HCT116 (cell line): ENCODE measurements at regions not wholly inside any gene's neighbourhood (a gene's known extent, or its start where the extent isn't known, plus 50 kb on each side); places are given as distances from the start of the nearest gene placed in this dataset.

Experiments used
- ATAC-seq: fragments of 200-7000 bp; cut with Tn5 transposase; 2 replicates; pipeline ENCODE4 v1.9.1; 2020; ENCODE audit warnings: mild to moderate bottlenecking, moderate library complexity
- BruUV-seq: library from RNA; stranded (reverse); fragments of 400-500 nt; replicated peaks from 2 replicates; lab custom pipeline; 2021; lab: Mats Ljungman, UMichigan
- CTCF ChIA-PET: fragments of 300-600 bp; sonication (Branson Sonifier 250); formaldehyde crosslinking; loops from one replicate; lab custom pipeline; 2021; ENCODE audit warnings: antibody characterized with exemption; lab: Charles Lee
- POLR2A ChIA-PET: fragments of 300-600, 350-600 bp; sonication (Branson Sonifier 250); formaldehyde crosslinking; loops from one replicate; lab custom pipeline; 2021; ENCODE audit warnings: antibody characterized with exemption; lab: Charles Lee
- RAD21 ChIA-PET, 2 experiments: fragments of 300-600 bp; sonication (Branson Sonifier 250); formaldehyde crosslinking; loops; one replicate each; lab custom pipeline; 2023; ENCODE audit warnings: low total read pairs in 2 of 2; ENCODE audit not compliant: uncharacterized antibody in 2 of 2, unreplicated experiment in 2 of 2, low non-redundant PET in 1 of 2; lab: Charles Lee
- DNase-seq: peaks from one replicate; pipeline ENCODE4 v3.0.0-alpha.2; 2010; ENCODE audit warnings: low read depth, low spot score
- H2AFZ ChIP-seq: fragments of 200-600 bp; shearing (Covaris generic), sonication (generic); 2 replicates; pipeline ENCODE4 v1.6.1; 2017; ENCODE audit warnings: low read depth, mixed run types, mixed read lengths, antibody characterized with exemption, low read length; ENCODE audit not compliant: poor library complexity, severe bottlenecking
- H3K27ac ChIP-seq: 2 replicates; pipeline ENCODE4 v1.5.1; 2012; ENCODE audit warnings: low read depth, low read length
- H3K27me3 ChIP-seq: fragments of 200-600 bp; sonication (generic); 2 replicates; pipeline ENCODE4 v1.6.1; 2016; ENCODE audit warnings: mixed run types, low read length, mixed read lengths; ENCODE audit not compliant: insufficient read depth
- H3K36me3 ChIP-seq, 2 experiments: fragments of 200-500 bp in 1 of 2; fragments of 200-600 bp in 1 of 2; sonication (Bioruptor generic) in 1 of 2; sonication (generic) in 1 of 2; 2 replicates each; pipeline versions ENCODE4 v1.5.1 to v1.6.1; 2014 to 2016; ENCODE audit warnings: low read length in 2 of 2, inconsistent platforms in 1 of 2, mixed read lengths in 1 of 2, mixed run types in 1 of 2; ENCODE audit not compliant: insufficient read depth in 2 of 2, control insufficient read depth in 1 of 2
- H3K4me1 ChIP-seq, 2 experiments: fragments of 200-600 bp in 1 of 2; sonication (generic) in 1 of 2; 2 replicates each; pipeline versions ENCODE4 v1.5.1 to v1.6.1; 2012 to 2017; ENCODE audit warnings: low read length in 2 of 2, inconsistent platforms in 1 of 2, mild to moderate bottlenecking in 1 of 2, mixed read lengths in 1 of 2, mixed run types in 1 of 2, moderate library complexity in 1 of 2; ENCODE audit not compliant: insufficient read depth in 2 of 2, control insufficient read depth in 1 of 2
- H3K4me2 ChIP-seq: fragments of 200-600 bp; sonication (generic); 2 replicates; pipeline ENCODE4 v1.6.1; 2017; ENCODE audit warnings: mixed run types, low read length, mixed read lengths
- H3K4me3 ChIP-seq, 2 experiments: fragments of 200-600 bp in 1 of 2; sonication (generic) in 1 of 2; replicated peaks in 1 of 2; 2 replicates each; pipeline ENCODE4 v1.5.1; 2011 to 2016; ENCODE audit warnings: low read length in 2 of 2, control low read depth in 1 of 2, low read depth in 1 of 2, mild to moderate bottlenecking in 1 of 2, mixed read lengths in 1 of 2, mixed run types in 1 of 2
- H3K79me2 ChIP-seq: fragments of 200-600 bp; sonication (generic); 2 replicates; pipeline ENCODE4 v1.6.1; 2017; ENCODE audit warnings: mild to moderate bottlenecking, mixed run types, low read length, moderate library complexity, mixed read lengths; ENCODE audit not compliant: insufficient read depth
- H3K9ac ChIP-seq: fragments of 200-600 bp; sonication (generic); 2 replicates; pipeline ENCODE4 v1.6.1; 2016; ENCODE audit warnings: low read length, mixed read lengths
- H3K9me2 ChIP-seq: fragments of 200-600 bp; sonication (generic), shearing (Covaris generic); 2 replicates; pipeline ENCODE4 v1.6.1; 2017; ENCODE audit warnings: mixed run types, mild to moderate bottlenecking, moderate library complexity; ENCODE audit not compliant: insufficient read depth
- H3K9me3 ChIP-seq, 2 experiments: fragments of 200-500 bp in 1 of 2; fragments of 200-600 bp in 1 of 2; sonication (Bioruptor generic) in 1 of 2; sonication (generic) in 1 of 2; 2 replicates each; pipeline ENCODE4 v1.6.1; 2014 to 2017; ENCODE audit warnings: low read length in 2 of 2, mixed read lengths in 2 of 2, inconsistent platforms in 1 of 2, low read depth in 1 of 2, mild to moderate bottlenecking in 1 of 2, mixed run types in 1 of 2, moderate library complexity in 1 of 2; ENCODE audit not compliant: control insufficient read depth in 1 of 2, insufficient read depth in 1 of 2
- H4K20me1 ChIP-seq: fragments of 200-600 bp; sonication (generic), shearing (Covaris generic); 2 replicates; pipeline ENCODE4 v1.6.1; 2017; ENCODE audit warnings: mixed run types, mild to moderate bottlenecking, moderate library complexity; ENCODE audit not compliant: insufficient read depth
- CBX3 ChIP-seq: IDR thresholded peaks from 2 replicates; pipeline ENCODE4 v1.6.1; 2012; ENCODE audit warnings: low read depth
- ELF1 ChIP-seq: IDR thresholded peaks from 2 replicates; pipeline ENCODE4 v1.6.1; 2012; ENCODE audit warnings: low read depth, borderline replicate concordance
- EZH2 ChIP-seq: fragments of 200-600 bp; sonication (generic); IDR thresholded peaks from 2 replicates; pipeline ENCODE4 v1.6.1; 2017; ENCODE audit warnings: antibody characterized with exemption, mixed run types
- EZH2phosphoT487 ChIP-seq: fragments of 200-600 bp; IDR thresholded peaks from 2 replicates; pipeline ENCODE4 v1.6.1; 2018; ENCODE audit warnings: antibody characterized with exemption, borderline replicate concordance
- FOSL1 ChIP-seq: IDR thresholded peaks from 2 replicates; pipeline ENCODE4 v1.6.1; 2012; ENCODE audit warnings: low read depth
- JUND ChIP-seq: IDR thresholded peaks from 2 replicates; pipeline ENCODE4 v1.6.1; 2012
- POLR2A ChIP-seq: IDR thresholded peaks from 2 replicates; pipeline ENCODE4 v1.7.0; 2011; ENCODE audit warnings: borderline replicate concordance; ENCODE audit not compliant: insufficient read depth, insufficient read length; ENCODE audit errors: extremely low read depth
- RAD21 ChIP-seq: IDR thresholded peaks from 2 replicates; pipeline ENCODE4 v1.6.1; 2012; ENCODE audit warnings: low read depth, mild to moderate bottlenecking
- SRF ChIP-seq: IDR thresholded peaks from 2 replicates; pipeline ENCODE4 v1.6.1; 2012; ENCODE audit warnings: low read depth
- YY1 ChIP-seq: IDR thresholded peaks from 2 replicates; pipeline ENCODE4 v1.6.1; 2011; ENCODE audit warnings: low read length, low read depth, moderate library complexity, mild to moderate bottlenecking; ENCODE audit not compliant: insufficient replicate concordance; ENCODE audit errors: extremely low read depth
- ZNF274 ChIP-seq: fragments of 200-500 bp; sonication (Bioruptor generic); IDR thresholded peaks from 2 replicates; pipeline ENCODE4 v1.6.1; 2014; ENCODE audit warnings: mild to moderate bottlenecking, low read depth, low read length, inconsistent platforms
- intact Hi-C: fragments of 100-400 bp; cut with micrococcal nuclease; formaldehyde crosslinking; loops from 2 replicates; pipeline ENCODE4 v1.10.0; 2022
- TF ChIP-seq, protein P1 (sequence below): IDR thresholded peaks from 2 replicates; pipeline ENCODE4 v1.6.1; 2011; ENCODE audit warnings: mild to moderate bottlenecking, low read length, moderate library complexity; ENCODE audit not compliant: insufficient replicate concordance; ENCODE audit errors: extremely low read depth
- TF ChIP-seq, protein P2 (sequence below): IDR thresholded peaks from 2 replicates; pipeline ENCODE4 v1.6.1; 2012
- TF ChIP-seq, protein P3 (sequence below): IDR thresholded peaks from 2 replicates; pipeline ENCODE4 v1.6.1; 2012; ENCODE audit warnings: low read depth

DNA sequence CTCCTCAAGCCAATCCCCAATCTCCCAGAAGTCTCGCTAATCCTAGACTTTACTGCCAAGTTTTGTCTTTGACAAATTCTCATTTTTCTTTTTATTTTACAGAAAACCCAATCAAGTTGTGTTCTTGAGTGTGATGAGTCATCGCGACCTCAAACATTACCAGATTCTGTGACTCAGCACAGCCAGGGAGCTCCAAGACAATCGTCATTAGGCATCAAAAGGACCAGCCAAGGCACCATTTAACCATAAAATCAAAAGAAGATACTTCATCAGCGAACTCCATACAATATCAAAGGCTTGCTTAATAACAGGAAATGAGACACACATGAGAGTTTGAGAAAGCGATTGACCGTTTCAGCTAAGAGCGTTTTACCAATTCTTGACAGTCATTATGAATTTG lies 146.2 kb upstream of the AGAP1 start (continued):
- TF ChIP-seq YY1: peak; percentile 21

DNA sequence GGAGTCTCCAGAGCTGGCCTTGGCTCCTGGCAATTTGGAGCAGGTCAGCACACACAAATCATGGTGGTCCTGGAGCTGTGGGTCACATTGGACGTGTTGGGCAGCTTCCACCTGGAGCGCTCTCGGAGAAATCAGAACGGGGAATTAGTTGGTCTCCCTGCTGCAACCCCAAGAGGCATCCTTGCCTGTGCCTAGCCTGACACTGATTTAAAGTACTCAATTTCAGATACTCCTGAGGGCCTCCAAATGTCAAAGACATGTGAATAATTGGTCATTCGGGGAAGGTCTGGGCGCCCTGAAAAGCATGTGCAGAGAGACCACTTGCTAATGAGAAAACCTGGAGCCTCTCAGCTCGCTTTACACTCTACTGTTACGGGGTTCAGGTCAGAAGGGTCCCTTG lies 145.5 kb upstream of the AGAP1 start:
- Histone ChIP-seq H3K9me2 (no peaks in the 10 kb centered on the region), H2AFZ (no peak overlapping the region), H4K20me1 (no peaks in the 10 kb centered on the region), H3K36me3 (no peaks in the 10 kb centered on the region), H3K4me3 (0 out of 4 replicates have a peak overlapping the region, but pooled peaks of 1 of the 2 experiments have one; percentile 18), H3K27me3 (peaks cover 4% of the 10 kb centered on the region; the same call in 1 of the 2 replicates), H3K79me2 (no peaks in the 10 kb centered on the region), H3K4me1 (peaks cover 14 to 31% of the 10 kb centered on the region in 2 experiments), H3K4me2 (peak overlapping the region; percentile 59), H3K9ac (no peak overlapping the region), H3K9me3 (no peaks in the 10 kb centered on the region), H3K27ac (no peak overlapping the region; the same call in 1 of the 2 replicates)
- intact Hi-C loops: no loop called here
- ATAC-seq (no peak; the same call in 1 of the 2 replicates), DNase-seq (no peak)
- TF ChIP-seq EZH2 (no peak), SRF (no peak), POLR2A (no peak), EZH2phosphoT487 (no peak), CBX3 (no peak), FOSL1 (no peak)
- ChIA-PET CTCF (no interaction called here), POLR2A (interaction anchor here (1.3 kb wide), 1 partner anchor 18 kb away, joined by 3 read pairs; no protein-coding TSS in a partner anchor), RAD21 (no interaction called here)
- no TSS peak for BruUV-seq

DNA sequence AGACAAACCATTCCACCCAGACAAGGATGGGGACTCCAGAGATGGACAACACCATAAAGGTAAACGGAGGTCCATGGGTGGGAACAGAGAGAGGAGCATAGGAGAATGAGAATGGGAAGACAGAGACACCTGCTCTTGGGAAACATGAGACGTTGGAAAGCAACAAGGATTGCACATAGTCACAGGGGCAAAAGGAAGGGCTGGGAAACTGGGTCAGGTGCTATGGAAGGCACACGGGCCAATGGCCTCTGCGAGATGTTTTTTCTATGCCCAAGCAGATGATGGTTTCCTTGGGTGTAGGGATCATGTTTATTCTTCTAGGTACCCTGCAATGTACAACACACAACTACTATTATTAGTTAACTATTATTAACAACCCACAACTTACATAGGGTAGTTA lies 143.6 kb upstream of the AGAP1 start:
- Histone ChIP-seq H3K4me3 (no peak overlapping the region), H3K4me1 (peaks cover 14 to 31% of the 10 kb centered on the region in 2 experiments), H3K79me2 (no peaks in the 10 kb centered on the region), H3K27me3 (peaks cover 4% of the 10 kb centered on the region; the same call in 1 of the 2 replicates), H3K4me2 (no peak overlapping the region), H3K36me3 (no peaks in the 10 kb centered on the region), H3K9ac (no peak overlapping the region), H3K9me2 (no peaks in the 10 kb centered on the region), H3K27ac (no peak overlapping the region), H3K9me3 (no peaks in the 10 kb centered on the region), H2AFZ (no peak overlapping the region), H4K20me1 (no peaks in the 10 kb centered on the region)
- ChIA-PET RAD21 (no interaction called here), POLR2A (no interaction called here), CTCF (no interaction called here)
- DNase-seq (no peak), ATAC-seq (no peak)
- intact Hi-C loops: no loop called here
- BruUV-seq: no TSS peak
- TF ChIP-seq, protein P1, sequence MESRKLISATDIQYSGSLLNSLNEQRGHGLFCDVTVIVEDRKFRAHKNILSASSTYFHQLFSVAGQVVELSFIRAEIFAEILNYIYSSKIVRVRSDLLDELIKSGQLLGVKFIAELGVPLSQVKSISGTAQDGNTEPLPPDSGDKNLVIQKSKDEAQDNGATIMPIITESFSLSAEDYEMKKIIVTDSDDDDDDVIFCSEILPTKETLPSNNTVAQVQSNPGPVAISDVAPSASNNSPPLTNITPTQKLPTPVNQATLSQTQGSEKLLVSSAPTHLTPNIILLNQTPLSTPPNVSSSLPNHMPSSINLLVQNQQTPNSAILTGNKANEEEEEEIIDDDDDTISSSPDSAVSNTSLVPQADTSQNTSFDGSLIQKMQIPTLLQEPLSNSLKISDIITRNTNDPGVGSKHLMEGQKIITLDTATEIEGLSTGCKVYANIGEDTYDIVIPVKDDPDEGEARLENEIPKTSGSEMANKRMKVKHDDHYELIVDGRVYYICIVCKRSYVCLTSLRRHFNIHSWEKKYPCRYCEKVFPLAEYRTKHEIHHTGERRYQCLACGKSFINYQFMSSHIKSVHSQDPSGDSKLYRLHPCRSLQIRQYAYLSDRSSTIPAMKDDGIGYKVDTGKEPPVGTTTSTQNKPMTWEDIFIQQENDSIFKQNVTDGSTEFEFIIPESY: no peak
- TF ChIP-seq ELF1 (no peak), RAD21 (no peak), JUND (no peak), EZH2phosphoT487 (no peak), YY1 (no peak), SRF (no peak), ZNF274 (no peak)
- TF ChIP-seq, protein P2, sequence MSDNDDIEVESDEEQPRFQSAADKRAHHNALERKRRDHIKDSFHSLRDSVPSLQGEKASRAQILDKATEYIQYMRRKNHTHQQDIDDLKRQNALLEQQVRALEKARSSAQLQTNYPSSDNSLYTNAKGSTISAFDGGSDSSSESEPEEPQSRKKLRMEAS: no peak
- TF ChIP-seq, protein P3, sequence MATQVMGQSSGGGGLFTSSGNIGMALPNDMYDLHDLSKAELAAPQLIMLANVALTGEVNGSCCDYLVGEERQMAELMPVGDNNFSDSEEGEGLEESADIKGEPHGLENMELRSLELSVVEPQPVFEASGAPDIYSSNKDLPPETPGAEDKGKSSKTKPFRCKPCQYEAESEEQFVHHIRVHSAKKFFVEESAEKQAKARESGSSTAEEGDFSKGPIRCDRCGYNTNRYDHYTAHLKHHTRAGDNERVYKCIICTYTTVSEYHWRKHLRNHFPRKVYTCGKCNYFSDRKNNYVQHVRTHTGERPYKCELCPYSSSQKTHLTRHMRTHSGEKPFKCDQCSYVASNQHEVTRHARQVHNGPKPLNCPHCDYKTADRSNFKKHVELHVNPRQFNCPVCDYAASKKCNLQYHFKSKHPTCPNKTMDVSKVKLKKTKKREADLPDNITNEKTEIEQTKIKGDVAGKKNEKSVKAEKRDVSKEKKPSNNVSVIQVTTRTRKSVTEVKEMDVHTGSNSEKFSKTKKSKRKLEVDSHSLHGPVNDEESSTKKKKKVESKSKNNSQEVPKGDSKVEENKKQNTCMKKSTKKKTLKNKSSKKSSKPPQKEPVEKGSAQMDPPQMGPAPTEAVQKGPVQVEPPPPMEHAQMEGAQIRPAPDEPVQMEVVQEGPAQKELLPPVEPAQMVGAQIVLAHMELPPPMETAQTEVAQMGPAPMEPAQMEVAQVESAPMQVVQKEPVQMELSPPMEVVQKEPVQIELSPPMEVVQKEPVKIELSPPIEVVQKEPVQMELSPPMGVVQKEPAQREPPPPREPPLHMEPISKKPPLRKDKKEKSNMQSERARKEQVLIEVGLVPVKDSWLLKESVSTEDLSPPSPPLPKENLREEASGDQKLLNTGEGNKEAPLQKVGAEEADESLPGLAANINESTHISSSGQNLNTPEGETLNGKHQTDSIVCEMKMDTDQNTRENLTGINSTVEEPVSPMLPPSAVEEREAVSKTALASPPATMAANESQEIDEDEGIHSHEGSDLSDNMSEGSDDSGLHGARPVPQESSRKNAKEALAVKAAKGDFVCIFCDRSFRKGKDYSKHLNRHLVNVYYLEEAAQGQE: no peak
